ENCODE measurements at regions not wholly inside any gene's neighbourhood (a gene's known extent, or its start where the extent isn't known, plus 50 kb on each side); places are given as distances from the start of the nearest gene placed in this dataset.

- Histone ChIP-seq H3K27me3 (ENCODE audit: insufficient read depth, low read length, poor library complexity, severe bottlenecking) (no peaks in the 10 kb centered on the region), H2AFZ (ENCODE audit: low read length) (no peak overlapping the region), H3K9me2 (replicated peaks; ENCODE audit: low read depth, low read length) (no peaks in the 10 kb centered on the region), H3K9me3 (ENCODE audit: insufficient read depth, low read depth, low read length) (no peaks in the 10 kb centered on the region), H3K9ac (ENCODE audit: low read depth, low read length, poor library complexity, severe bottlenecking) (no peak overlapping the region), H3K4me2 (ENCODE audit: low read depth, low read length, poor library complexity, severe bottlenecking) (no peak overlapping the region), H3K79me2 (ENCODE audit: insufficient read depth, low read length) (no peaks in the 10 kb centered on the region), H3K4me3 (ENCODE audit: low read length, poor library complexity, severe bottlenecking) (no peak overlapping the region), H3F3A (ENCODE audit: low read depth) (no peaks in the 10 kb centered on the region), H4K20me1 (ENCODE audit: insufficient read depth, low read length, poor library complexity, severe bottlenecking) (no peaks in the 10 kb centered on the region), H3K4me1 (ENCODE audit: insufficient read depth, low read length, poor library complexity, severe bottlenecking) (no peaks in the 10 kb centered on the region), H3K36me3 (ENCODE audit: insufficient read depth, low read length) (no peaks in the 10 kb centered on the region)
- TF ChIP-seq CTCF (conservative IDR thresholded peaks at IDR 0.05; ENCODE audit: low read length), result no peak
These were observed 1137.3 kb upstream of the CADM2 start for GRCh38 chr3:83821506-83821905.

- no peak overlapping the region for H3K4me3 ChIP-seq (ENCODE audit: low read length, poor library complexity, severe bottlenecking)
- H4K20me1 ChIP-seq (ENCODE audit: insufficient read depth, low read length, poor library complexity, severe bottlenecking), result no peaks in the 10 kb centered on the region
- no peaks in the 10 kb centered on the region for H3K4me1 ChIP-seq (ENCODE audit: insufficient read depth, low read length, poor library complexity, severe bottlenecking)
- H3K9me2 ChIP-seq (replicated peaks; ENCODE audit: low read depth, low read length), result no peaks in the 10 kb centered on the region
- no peak overlapping the region for H3K9ac ChIP-seq (ENCODE audit: low read depth, low read length, poor library complexity, severe bottlenecking)
- H3F3A ChIP-seq (ENCODE audit: low read depth), result no peaks in the 10 kb centered on the region
- H3K9me3 ChIP-seq (ENCODE audit: insufficient read depth, low read depth, low read length), result no peaks in the 10 kb centered on the region
- H3K36me3 ChIP-seq (ENCODE audit: insufficient read depth, low read length), result no peaks in the 10 kb centered on the region
- H3K27me3 ChIP-seq (ENCODE audit: insufficient read depth, low read length, poor library complexity, severe bottlenecking), result no peaks in the 10 kb centered on the region
- H3K4me2 ChIP-seq (ENCODE audit: low read depth, low read length, poor library complexity, severe bottlenecking), result no peak overlapping the region
- no peak overlapping the region for H2AFZ ChIP-seq (ENCODE audit: low read length)
- TF ChIP-seq CTCF (conservative IDR thresholded peaks at IDR 0.05; ENCODE audit: low read length) (no peak), EZH2phosphoT487 (IDR thresholded peaks at IDR 0.05; ENCODE audit: borderline replicate concordance) (no peak)
- no peaks in the 10 kb centered on the region for H3K79me2 ChIP-seq (ENCODE audit: insufficient read depth, low read length)
These were observed 1135.7 kb upstream of the CADM2 start for GRCh38 chr3:83823095-83823494.

GRCh38 chr3:83835040-83835439, 1123.7 kb upstream of the CADM2 start:
- no peak overlapping the region for H3K4me2 ChIP-seq (ENCODE audit: low read depth, low read length, poor library complexity, severe bottlenecking)

More at GRCh38 chr3:83835040-83835439, 1123.7 kb upstream of the CADM2 start:
- TF ChIP-seq CTCF (conservative IDR thresholded peaks at IDR 0.05; ENCODE audit: low read length) (no peak), EZH2phosphoT487 (IDR thresholded peaks at IDR 0.05; ENCODE audit: borderline replicate concordance) (no peak)
- H2AFZ ChIP-seq (ENCODE audit: low read length), result no peak overlapping the region
- no peaks in the 10 kb centered on the region for H3F3A ChIP-seq (ENCODE audit: low read depth)
- H4K20me1 ChIP-seq (ENCODE audit: insufficient read depth, low read length, poor library complexity, severe bottlenecking), result no peaks in the 10 kb centered on the region
- no peaks in the 10 kb centered on the region for H3K9me3 ChIP-seq (ENCODE audit: insufficient read depth, low read depth, low read length)
- no peaks in the 10 kb centered on the region for H3K36me3 ChIP-seq (ENCODE audit: insufficient read depth, low read length)
- H3K9me2 ChIP-seq (replicated peaks; ENCODE audit: low read depth, low read length), result no peaks in the 10 kb centered on the region
- no peaks in the 10 kb centered on the region for H3K27me3 ChIP-seq (ENCODE audit: insufficient read depth, low read length, poor library complexity, severe bottlenecking)
- no peaks in the 10 kb centered on the region for H3K4me1 ChIP-seq (ENCODE audit: insufficient read depth, low read length, poor library complexity, severe bottlenecking)
- H3K79me2 ChIP-seq (ENCODE audit: insufficient read depth, low read length), result no peaks in the 10 kb centered on the region
- no peak overlapping the region for H3K9ac ChIP-seq (ENCODE audit: low read depth, low read length, poor library complexity, severe bottlenecking)
- no peak overlapping the region for H3K4me3 ChIP-seq (ENCODE audit: low read length, poor library complexity, severe bottlenecking)
